ENCODE measurements at regions not wholly inside any gene's neighbourhood (a gene's known extent, or its start where the extent isn't known, plus 50 kb on each side); places are given as distances from the start of the nearest gene placed in this dataset.

- no peak for TF ChIP-seq TAF1 (IDR thresholded peaks at IDR 0.05; ENCODE audit: borderline replicate concordance, low read depth, low read length)
- no peak for TF ChIP-seq POLR2AphosphoS5 (IDR thresholded peaks at IDR 0.05; ENCODE audit: low read depth, low read length)
- no peak for TF ChIP-seq POLR2A (IDR thresholded peaks at IDR 0.05; ENCODE audit: low read depth, low read length)
Measured at GRCh38 chr3:110946810-110947209, 124.8 kb upstream of the NECTIN3 start.

Measured in GM12892 (cell line).